HCT116 (cell line): ENCODE measurements at regions not wholly inside any gene's neighbourhood (a gene's known extent, or its start where the extent isn't known, plus 50 kb on each side); places are given as distances from the start of the nearest gene placed in this dataset.
"Not testable (repeated sequence)": the region's sequence is repeated elsewhere in the genome, so short reads cannot be mapped to it uniquely, and the experiment has no call there.

Experiments
- ATAC-seq: fragments of 200-7000 bp; cut with Tn5 transposase; 2 replicates; pipeline ENCODE4 v1.9.1; 2020; ENCODE audit warnings: mild to moderate bottlenecking, moderate library complexity
- BruUV-seq: library from RNA; stranded (reverse); fragments of 400-500 nt; replicated peaks from 2 replicates; lab custom pipeline; 2021; lab: Mats Ljungman, UMichigan
- CTCF ChIA-PET: fragments of 300-600 bp; sonication (Branson Sonifier 250); formaldehyde crosslinking; loops from one replicate; lab custom pipeline; 2021; ENCODE audit warnings: antibody characterized with exemption; lab: Charles Lee
- POLR2A ChIA-PET: fragments of 300-600, 350-600 bp; sonication (Branson Sonifier 250); formaldehyde crosslinking; loops from one replicate; lab custom pipeline; 2021; ENCODE audit warnings: antibody characterized with exemption; lab: Charles Lee
- RAD21 ChIA-PET, 2 experiments: fragments of 300-600 bp; sonication (Branson Sonifier 250); formaldehyde crosslinking; loops; one replicate each; lab custom pipeline; 2023; ENCODE audit warnings: low total read pairs in 2 of 2; ENCODE audit not compliant: uncharacterized antibody in 2 of 2, unreplicated experiment in 2 of 2, low non-redundant PET in 1 of 2; lab: Charles Lee
- DNase-seq: peaks from one replicate; pipeline ENCODE4 v3.0.0-alpha.2; 2010; ENCODE audit warnings: low read depth, low spot score
- H2AFZ ChIP-seq: fragments of 200-600 bp; shearing (Covaris generic), sonication (generic); 2 replicates; pipeline ENCODE4 v1.6.1; 2017; ENCODE audit warnings: low read depth, mixed run types, mixed read lengths, antibody characterized with exemption, low read length; ENCODE audit not compliant: poor library complexity, severe bottlenecking
- H3K27ac ChIP-seq: 2 replicates; pipeline ENCODE4 v1.5.1; 2012; ENCODE audit warnings: low read depth, low read length
- H3K27me3 ChIP-seq: fragments of 200-600 bp; sonication (generic); 2 replicates; pipeline ENCODE4 v1.6.1; 2016; ENCODE audit warnings: mixed run types, low read length, mixed read lengths; ENCODE audit not compliant: insufficient read depth
- H3K36me3 ChIP-seq, 2 experiments: fragments of 200-500 bp in 1 of 2; fragments of 200-600 bp in 1 of 2; sonication (Bioruptor generic) in 1 of 2; sonication (generic) in 1 of 2; 2 replicates each; pipeline versions ENCODE4 v1.5.1 to v1.6.1; 2014 to 2016; ENCODE audit warnings: low read length in 2 of 2, inconsistent platforms in 1 of 2, mixed read lengths in 1 of 2, mixed run types in 1 of 2; ENCODE audit not compliant: insufficient read depth in 2 of 2, control insufficient read depth in 1 of 2
- H3K4me1 ChIP-seq, 2 experiments: fragments of 200-600 bp in 1 of 2; sonication (generic) in 1 of 2; 2 replicates each; pipeline versions ENCODE4 v1.5.1 to v1.6.1; 2012 to 2017; ENCODE audit warnings: low read length in 2 of 2, inconsistent platforms in 1 of 2, mild to moderate bottlenecking in 1 of 2, mixed read lengths in 1 of 2, mixed run types in 1 of 2, moderate library complexity in 1 of 2; ENCODE audit not compliant: insufficient read depth in 2 of 2, control insufficient read depth in 1 of 2
- H3K4me2 ChIP-seq: fragments of 200-600 bp; sonication (generic); 2 replicates; pipeline ENCODE4 v1.6.1; 2017; ENCODE audit warnings: mixed run types, low read length, mixed read lengths
- H3K4me3 ChIP-seq, 2 experiments: fragments of 200-600 bp in 1 of 2; sonication (generic) in 1 of 2; replicated peaks in 1 of 2; 2 replicates each; pipeline ENCODE4 v1.5.1; 2011 to 2016; ENCODE audit warnings: low read length in 2 of 2, control low read depth in 1 of 2, low read depth in 1 of 2, mild to moderate bottlenecking in 1 of 2, mixed read lengths in 1 of 2, mixed run types in 1 of 2
- H3K79me2 ChIP-seq: fragments of 200-600 bp; sonication (generic); 2 replicates; pipeline ENCODE4 v1.6.1; 2017; ENCODE audit warnings: mild to moderate bottlenecking, mixed run types, low read length, moderate library complexity, mixed read lengths; ENCODE audit not compliant: insufficient read depth
- H3K9ac ChIP-seq: fragments of 200-600 bp; sonication (generic); 2 replicates; pipeline ENCODE4 v1.6.1; 2016; ENCODE audit warnings: low read length, mixed read lengths
- H3K9me2 ChIP-seq: fragments of 200-600 bp; sonication (generic), shearing (Covaris generic); 2 replicates; pipeline ENCODE4 v1.6.1; 2017; ENCODE audit warnings: mixed run types, mild to moderate bottlenecking, moderate library complexity; ENCODE audit not compliant: insufficient read depth
- H3K9me3 ChIP-seq, 2 experiments: fragments of 200-500 bp in 1 of 2; fragments of 200-600 bp in 1 of 2; sonication (Bioruptor generic) in 1 of 2; sonication (generic) in 1 of 2; 2 replicates each; pipeline ENCODE4 v1.6.1; 2014 to 2017; ENCODE audit warnings: low read length in 2 of 2, mixed read lengths in 2 of 2, inconsistent platforms in 1 of 2, low read depth in 1 of 2, mild to moderate bottlenecking in 1 of 2, mixed run types in 1 of 2, moderate library complexity in 1 of 2; ENCODE audit not compliant: control insufficient read depth in 1 of 2, insufficient read depth in 1 of 2
- H4K20me1 ChIP-seq: fragments of 200-600 bp; sonication (generic), shearing (Covaris generic); 2 replicates; pipeline ENCODE4 v1.6.1; 2017; ENCODE audit warnings: mixed run types, mild to moderate bottlenecking, moderate library complexity; ENCODE audit not compliant: insufficient read depth
- CEBPB ChIP-seq: IDR thresholded peaks from 2 replicates; pipeline ENCODE4 v1.6.1; 2012; ENCODE audit warnings: low read depth
- EGR1 ChIP-seq: IDR thresholded peaks from 2 replicates; pipeline ENCODE4 v1.6.1; 2012; ENCODE audit warnings: low read depth
- RAD21 ChIP-seq: IDR thresholded peaks from 2 replicates; pipeline ENCODE4 v1.6.1; 2012; ENCODE audit warnings: low read depth, mild to moderate bottlenecking
- SP1 ChIP-seq: IDR thresholded peaks from 2 replicates; pipeline ENCODE4 v1.6.1; 2012; ENCODE audit warnings: low read depth
- intact Hi-C: fragments of 100-400 bp; cut with micrococcal nuclease; formaldehyde crosslinking; loops from 2 replicates; pipeline ENCODE4 v1.10.0; 2022
- TF ChIP-seq, protein P1 (sequence below), 3 experiments: fragments of 200-600 bp in 1 of 3; sonication (generic) in 1 of 3; IDR thresholded peaks in 2 of 3; conservative IDR thresholded peaks in 1 of 3; 2 replicates each; pipeline ENCODE4 v1.5.1; 2012 to 2017; ENCODE audit warnings: low read depth in 2 of 3, low read length in 2 of 3, antibody characterized with exemption in 1 of 3, borderline replicate concordance in 1 of 3, control low read depth in 1 of 3, mild to moderate bottlenecking in 1 of 3, mixed read lengths in 1 of 3, mixed run types in 1 of 3, moderate library complexity in 1 of 3; ENCODE audit not compliant: insufficient read depth in 1 of 3

DNA sequence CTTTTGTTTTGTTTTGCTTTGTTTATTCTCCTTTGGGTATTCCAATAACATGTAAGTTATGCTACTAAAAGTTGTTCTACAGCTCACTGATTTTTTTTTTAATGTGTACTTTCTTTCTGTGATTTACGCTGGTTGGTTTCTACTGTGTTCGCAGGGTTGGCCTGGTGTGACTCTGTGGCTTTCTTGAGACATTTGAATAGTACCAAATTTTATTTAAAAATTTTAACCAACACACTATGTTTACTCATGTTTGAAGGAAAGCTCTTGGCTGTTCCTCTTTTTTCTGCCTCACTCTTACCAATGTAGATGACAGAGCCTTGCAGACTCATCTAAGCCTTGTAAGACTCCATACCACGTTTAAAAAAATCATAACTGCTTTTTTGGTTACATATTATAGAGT lies 1784.9 kb upstream of the DEFB115 start:
- ChIA-PET CTCF (no interaction called here), POLR2A (no interaction called here), RAD21 (no interaction called here)
- Histone ChIP-seq H3K4me3 (no peak overlapping the region), H3K9me2 (no peaks in the 10 kb centered on the region), H3K4me1 (no peaks in the 10 kb centered on the region), H3K36me3 (no peaks in the 10 kb centered on the region), H3K27ac (no peak overlapping the region), H3K4me2 (no peak overlapping the region), H2AFZ (no peak overlapping the region), H4K20me1 (no peaks in the 10 kb centered on the region), H3K79me2 (no peaks in the 10 kb centered on the region), H3K27me3 (no peaks in the 10 kb centered on the region), H3K9ac (no peak overlapping the region), H3K9me3 (no peaks in the 10 kb centered on the region)
- no TSS peak for BruUV-seq
- TF ChIP-seq RAD21 = no peak
- TF ChIP-seq EGR1 = no peak
- TF ChIP-seq CEBPB = no peak
- TF ChIP-seq, protein P1, sequence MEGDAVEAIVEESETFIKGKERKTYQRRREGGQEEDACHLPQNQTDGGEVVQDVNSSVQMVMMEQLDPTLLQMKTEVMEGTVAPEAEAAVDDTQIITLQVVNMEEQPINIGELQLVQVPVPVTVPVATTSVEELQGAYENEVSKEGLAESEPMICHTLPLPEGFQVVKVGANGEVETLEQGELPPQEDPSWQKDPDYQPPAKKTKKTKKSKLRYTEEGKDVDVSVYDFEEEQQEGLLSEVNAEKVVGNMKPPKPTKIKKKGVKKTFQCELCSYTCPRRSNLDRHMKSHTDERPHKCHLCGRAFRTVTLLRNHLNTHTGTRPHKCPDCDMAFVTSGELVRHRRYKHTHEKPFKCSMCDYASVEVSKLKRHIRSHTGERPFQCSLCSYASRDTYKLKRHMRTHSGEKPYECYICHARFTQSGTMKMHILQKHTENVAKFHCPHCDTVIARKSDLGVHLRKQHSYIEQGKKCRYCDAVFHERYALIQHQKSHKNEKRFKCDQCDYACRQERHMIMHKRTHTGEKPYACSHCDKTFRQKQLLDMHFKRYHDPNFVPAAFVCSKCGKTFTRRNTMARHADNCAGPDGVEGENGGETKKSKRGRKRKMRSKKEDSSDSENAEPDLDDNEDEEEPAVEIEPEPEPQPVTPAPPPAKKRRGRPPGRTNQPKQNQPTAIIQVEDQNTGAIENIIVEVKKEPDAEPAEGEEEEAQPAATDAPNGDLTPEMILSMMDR (IDR thresholded peaks at IDR 0.05 in 2 of 3, conservative IDR thresholded peaks at IDR 0.05 in 1 of 3; ENCODE audit: borderline replicate concordance in 1 of 3, insufficient read depth in 1 of 3, low read depth in 2 of 3, low read length in 2 of 3) = no peak
- no peak for TF ChIP-seq SP1
- intact Hi-C loops = no loop called here
- ATAC-seq (no peak), DNase-seq (no peak)

DNA sequence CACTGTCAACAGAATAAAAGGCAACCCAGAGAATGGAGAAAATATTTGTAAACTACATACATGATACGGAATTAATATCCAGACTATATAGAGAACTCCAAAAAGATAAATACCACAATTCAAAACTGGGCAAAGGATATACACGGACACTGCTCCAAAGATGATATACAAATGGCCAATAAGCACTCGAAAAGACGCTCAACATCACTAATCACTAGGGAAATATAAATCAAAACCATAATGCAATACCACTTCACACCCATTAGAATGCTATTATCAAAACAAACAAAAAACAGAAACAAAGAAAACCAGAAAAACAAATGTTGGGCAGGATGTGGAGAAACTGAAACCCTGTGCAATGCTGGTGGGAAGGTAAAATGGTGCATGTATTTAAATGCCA lies 1764.6 kb upstream of the DEFB115 start:
- CTCF ChIA-PET, H3K27me3 ChIP-seq, H4K20me1 ChIP-seq, BruUV-seq, H3K4me1 ChIP-seq, H3K36me3 ChIP-seq, H3K9me2 ChIP-seq, H3K27ac ChIP-seq, H2AFZ ChIP-seq, H3K4me3 ChIP-seq, H3K4me2 ChIP-seq, DNase-seq, H3K9ac ChIP-seq, H3K79me2 ChIP-seq, intact Hi-C loops, ATAC-seq, POLR2A ChIA-PET, RAD21 ChIA-PET, H3K9me3 ChIP-seq: not testable (repeated sequence)

DNA sequence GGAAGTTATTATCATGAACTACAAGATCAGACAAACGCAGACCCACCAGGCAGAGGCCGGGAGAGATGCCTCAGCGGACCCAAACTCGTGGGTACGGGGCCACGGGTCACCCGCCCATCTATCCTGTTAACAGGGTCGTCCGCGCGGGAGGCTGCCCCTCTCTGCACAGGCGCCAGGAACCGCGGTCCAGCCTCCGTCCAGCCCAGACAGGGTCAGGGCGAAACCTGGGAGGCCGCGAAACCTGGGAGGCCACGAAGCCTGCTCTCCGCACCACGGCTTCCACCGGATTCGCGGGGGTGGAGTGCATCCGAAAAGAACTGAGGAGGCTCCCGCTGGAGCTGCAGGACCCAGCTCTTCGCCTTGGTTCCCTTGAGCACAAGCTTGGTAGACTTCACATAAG lies 1760.7 kb upstream of the DEFB115 start:
- H3K27ac ChIP-seq, CTCF ChIA-PET, H3K4me1 ChIP-seq, H3K36me3 ChIP-seq, POLR2A ChIA-PET, BruUV-seq, DNase-seq, H3K79me2 ChIP-seq, ATAC-seq, intact Hi-C loops, H3K27me3 ChIP-seq, H3K4me3 ChIP-seq, H4K20me1 ChIP-seq, H3K9me2 ChIP-seq, H3K9me3 ChIP-seq, H3K9ac ChIP-seq, H2AFZ ChIP-seq, H3K4me2 ChIP-seq, RAD21 ChIA-PET: not testable (repeated sequence)
